Neuronal stem cell (in vitro differentiated cells): ENCODE measurements at regions not wholly inside any gene's neighbourhood (a gene's known extent, or its start where the extent isn't known, plus 50 kb on each side); places are given as distances from the start of the nearest gene placed in this dataset.

Experiments used
- DNase-seq: peaks from one replicate; pipeline ENCODE4 v3.0.0-alpha.2; 2013; ENCODE audit warnings: low spot score
- H2AFZ ChIP-seq: one replicate; pipeline ENCODE4 v1.6.1; 2013; ENCODE audit warnings: mild to moderate bottlenecking, low read length, inconsistent platforms
- H2AK5ac ChIP-seq: 2 replicates; pipeline ENCODE4 v1.6.1; 2013; ENCODE audit warnings: low read depth, mild to moderate bottlenecking, inconsistent platforms, low read length, moderate library complexity, mixed read lengths
- H2BK120ac ChIP-seq: 2 replicates; pipeline ENCODE4 v1.6.1; 2013; ENCODE audit warnings: low read depth, mild to moderate bottlenecking, inconsistent platforms, low read length, moderate library complexity, mixed read lengths
- H2BK12ac ChIP-seq: one replicate; pipeline ENCODE4 v1.6.1; 2013; ENCODE audit warnings: low read length, inconsistent platforms
- H2BK15ac ChIP-seq: 2 replicates; pipeline ENCODE4 v1.6.1; 2013; ENCODE audit warnings: mild to moderate bottlenecking, low read length, inconsistent platforms, mixed read lengths
- H2BK5ac ChIP-seq: one replicate; pipeline ENCODE4 v1.6.1; 2013; ENCODE audit warnings: inconsistent platforms, mild to moderate bottlenecking, low read length, moderate library complexity
- H3K14ac ChIP-seq: one replicate; pipeline ENCODE4 v1.6.1; 2013; ENCODE audit warnings: low read length, inconsistent platforms
- H3K18ac ChIP-seq: 2 replicates; pipeline ENCODE4 v1.6.1; 2013; ENCODE audit warnings: low read length, inconsistent platforms
- H3K23ac ChIP-seq: 2 replicates; pipeline ENCODE4 v1.6.1; 2013; ENCODE audit warnings: low read depth, mild to moderate bottlenecking, mixed read lengths, low read length, inconsistent platforms; ENCODE audit not compliant: poor library complexity
- H3K27ac ChIP-seq: replicated peaks from 3 replicates; pipeline ENCODE4 v1.5.1; 2013; ENCODE audit warnings: low read length, inconsistent platforms
- H3K27me3 ChIP-seq, 3 experiments: 2 replicates each; pipeline ENCODE4 v1.6.1; 2013; ENCODE audit warnings: low read length in 3 of 3, mild to moderate bottlenecking in 2 of 3, inconsistent platforms in 1 of 3, low read depth in 1 of 3, mixed read lengths in 1 of 3, moderate library complexity in 1 of 3; ENCODE audit not compliant: control insufficient read depth in 3 of 3, insufficient read depth in 3 of 3
- H3K36me3 ChIP-seq, 2 donors: replicated peaks in 1 of 2; 2 replicates each; pipeline ENCODE4 v1.6.1; 2013; ENCODE audit warnings: low read length in 2 of 2; ENCODE audit not compliant: control insufficient read depth in 2 of 2, insufficient read depth in 2 of 2
- H3K4ac ChIP-seq: 2 replicates; pipeline ENCODE4 v1.6.1; 2013; ENCODE audit warnings: inconsistent platforms, mild to moderate bottlenecking, low read length, moderate library complexity
- H3K4me1 ChIP-seq, 2 donors: 1 replicate in 1 of 2; 2 replicates in 1 of 2; pipeline ENCODE4 v1.6.1; 2013; ENCODE audit warnings: low read length in 2 of 2, low read depth in 1 of 2; ENCODE audit not compliant: control insufficient read depth in 2 of 2, insufficient read depth in 1 of 2
- H3K4me2 ChIP-seq: one replicate; pipeline ENCODE4 v1.6.1; 2013; ENCODE audit warnings: mild to moderate bottlenecking, low read length, inconsistent platforms; ENCODE audit not compliant: insufficient read depth, poor library complexity, severe bottlenecking
- H3K4me3 ChIP-seq, 2 donors: 2 replicates each; pipeline ENCODE4 v1.5.1; 2013; ENCODE audit warnings: low read length in 2 of 2, mild to moderate bottlenecking in 2 of 2, inconsistent platforms in 1 of 2, moderate library complexity in 1 of 2
- H3K79me1 ChIP-seq: one replicate; pipeline ENCODE4 v1.6.1; 2013; ENCODE audit warnings: low read depth, mild to moderate bottlenecking, inconsistent platforms, low read length, moderate library complexity
- H3K9ac ChIP-seq: one replicate; pipeline ENCODE4 v1.6.1; 2013; ENCODE audit warnings: mild to moderate bottlenecking, low read depth, low read length, inconsistent platforms; ENCODE audit not compliant: poor library complexity
- H3K9me3 ChIP-seq, 2 donors: replicated peaks in 1 of 2; 2 replicates each; pipeline versions ENCODE3 to v1.6.1; 2013; ENCODE audit warnings: low read length in 2 of 2, mild to moderate bottlenecking in 2 of 2, inconsistent platforms in 1 of 2, low read depth in 1 of 2, mixed read lengths in 1 of 2, moderate library complexity in 1 of 2; ENCODE audit not compliant: control insufficient read depth in 2 of 2, insufficient read depth in 1 of 2
- H4K8ac ChIP-seq: one replicate; pipeline ENCODE4 v1.6.1; 2013; ENCODE audit warnings: low read depth, mild to moderate bottlenecking, inconsistent platforms, low read length, moderate library complexity
- H4K91ac ChIP-seq: one replicate; pipeline ENCODE4 v1.6.1; 2013; ENCODE audit warnings: low read length, low read depth, mild to moderate bottlenecking, inconsistent platforms; ENCODE audit not compliant: poor library complexity
- WGBS, 2 donors: extraction: QIAGEN DNeasy Blood & Tissue Kit; methylation state at CpG; one replicate each; pipeline ENCODE4 v1.1.7; 2013; ENCODE audit warnings: missing lambda C conversion rate in 2 of 2, mixed read lengths in 1 of 2; ENCODE audit not compliant: insufficient read length in 2 of 2, insufficient replicate concordance in 1 of 2; ENCODE audit errors: extremely low coverage in 2 of 2; 5-methylcytosine and 5-hydroxymethylcytosine counted together

GRCh38 chr10:3976171-3976570 is 191.2 kb upstream of the KLF6 start:
- Histone ChIP-seq H2BK5ac (no peak overlapping the region), H3K36me3 (no peaks in the 10 kb centered on the region), H3K4me2 (no peak overlapping the region), H3K79me1 (no peaks in the 10 kb centered on the region), H3K9ac (no peak overlapping the region), H2AK5ac (no peak overlapping the region), H3K27ac (no peak overlapping the region), H2BK120ac (no peak overlapping the region), H3K27me3 (no peaks in the 10 kb centered on the region), H3K9me3 (peaks cover 2 to 10% of the 10 kb centered on the region in 2 donors), H2BK12ac (no peak overlapping the region), H2AFZ (no peak overlapping the region), H2BK15ac (no peak overlapping the region), H3K4ac (no peak overlapping the region), H3K18ac (no peak overlapping the region), H3K4me3 (no peak overlapping the region), H4K8ac (no peak overlapping the region), H3K4me1 (no peaks in the 10 kb centered on the region), H3K14ac (no peak overlapping the region), H4K91ac (no peak overlapping the region), H3K23ac (no peak overlapping the region)
- WGBS, 2 donors = no CpG with 5 or more reads among the region's 3 CpGs
- DNase-seq = no peak

GRCh38 chr10:3975016-3975415 is 190.0 kb upstream of the KLF6 start:
- H3K27ac ChIP-seq = no peak overlapping the region
- no peaks in the 10 kb centered on the region for H3K27me3 ChIP-seq
- no peak overlapping the region for H2BK12ac ChIP-seq
- no peak overlapping the region for H2BK120ac ChIP-seq
- no peak overlapping the region for H2BK5ac ChIP-seq
- H3K9me3 ChIP-seq = peaks cover 2 to 10% of the 10 kb centered on the region in 2 donors
- no peaks in the 10 kb centered on the region for H3K36me3 ChIP-seq
- no peak overlapping the region for H4K91ac ChIP-seq
- no peak overlapping the region for H2BK15ac ChIP-seq
- H2AK5ac ChIP-seq = no peak overlapping the region
- no peak overlapping the region for H3K4me2 ChIP-seq
- no peak overlapping the region for H3K23ac ChIP-seq
- no CpG with 5 or more reads among the region's 9 CpGs for WGBS, 2 donors
- H2AFZ ChIP-seq = peak overlapping the region; percentile 64
- no peaks in the 10 kb centered on the region for H3K4me1 ChIP-seq
- H3K14ac ChIP-seq = no peak overlapping the region
- no peak overlapping the region for H3K4me3 ChIP-seq
- H3K79me1 ChIP-seq = no peaks in the 10 kb centered on the region
- H3K18ac ChIP-seq = no peak overlapping the region
- no peak overlapping the region for H3K4ac ChIP-seq
- no peak overlapping the region for H4K8ac ChIP-seq
- no peak overlapping the region for H3K9ac ChIP-seq
- no peak for DNase-seq

- Histone ChIP-seq H3K4me2 (no peak overlapping the region), H3K4ac (no peak overlapping the region), H2BK12ac (no peak overlapping the region), H4K91ac (no peak overlapping the region), H2AFZ (peak overlapping the region; percentile 36), H3K9ac (no peak overlapping the region), H3K27me3 (no peaks in the 10 kb centered on the region), H2BK5ac (no peak overlapping the region), H3K9me3 (peaks cover under 1 to 10% of the 10 kb centered on the region in 2 donors), H2AK5ac (no peak overlapping the region), H3K36me3 (no peaks in the 10 kb centered on the region), H4K8ac (no peak overlapping the region), H3K27ac (no peak overlapping the region), H3K79me1 (no peaks in the 10 kb centered on the region), H2BK15ac (no peak overlapping the region), H3K23ac (no peak overlapping the region), H2BK120ac (no peak overlapping the region), H3K4me1 (peaks cover 0 to 3% of the 10 kb centered on the region in 2 donors), H3K18ac (no peak overlapping the region), H3K4me3 (no peak overlapping the region), H3K14ac (no peak overlapping the region)
- DNase-seq = no peak
- no CpG with 5 or more reads among the region's 5 CpGs for WGBS, 2 donors
Observed at GRCh38 chr10:3972460-3973301, 187.7 kb upstream of the KLF6 start.

DNA sequence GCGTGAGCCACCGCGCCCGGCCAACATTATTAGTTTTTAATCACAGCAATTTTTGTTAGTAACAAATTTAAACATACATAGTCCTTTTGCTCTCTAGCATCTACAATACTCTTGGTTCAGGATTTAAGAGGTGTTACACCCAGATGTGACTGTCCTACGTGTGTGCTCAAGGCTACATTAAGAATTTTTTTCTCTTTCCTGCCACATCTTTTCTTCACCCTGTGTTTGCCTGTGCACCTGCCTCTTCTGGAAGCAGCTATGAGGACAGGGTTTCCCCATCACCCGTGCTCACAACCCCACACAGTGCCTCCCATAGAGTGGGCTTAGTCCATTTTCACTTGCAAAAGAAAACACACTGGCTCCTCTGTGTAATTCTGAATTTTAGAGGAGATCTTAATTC is 186.7 kb upstream of the KLF6 start:
- H2AK5ac ChIP-seq = no peak overlapping the region
- peaks cover 0 to 10% of the 10 kb centered on the region in 2 donors for H3K9me3 ChIP-seq
- H3K4me1 ChIP-seq = peaks cover 0 to 3% of the 10 kb centered on the region in 2 donors
- no peak overlapping the region for H4K8ac ChIP-seq
- no peaks in the 10 kb centered on the region for H3K36me3 ChIP-seq
- H2AFZ ChIP-seq = no peak overlapping the region
- no peak overlapping the region for H2BK5ac ChIP-seq
- no peaks in the 10 kb centered on the region for H3K27me3 ChIP-seq
- no peak for DNase-seq
- H3K9ac ChIP-seq = no peak overlapping the region
- H3K14ac ChIP-seq = no peak overlapping the region
- no peaks in the 10 kb centered on the region for H3K79me1 ChIP-seq
- no peak overlapping the region for H2BK120ac ChIP-seq
- H2BK12ac ChIP-seq = no peak overlapping the region
- no peak overlapping the region for H4K91ac ChIP-seq
- H3K4me3 ChIP-seq = no peak overlapping the region
- H3K23ac ChIP-seq = no peak overlapping the region
- WGBS, 2 donors = no CpG with 5 or more reads among the region's 6 CpGs
- no peak overlapping the region for H3K4ac ChIP-seq
- H3K4me2 ChIP-seq = no peak overlapping the region
- no peak overlapping the region for H3K18ac ChIP-seq
- no peak overlapping the region for H3K27ac ChIP-seq
- H2BK15ac ChIP-seq = no peak overlapping the region
